ENCODE measurements at regions not wholly inside any gene's neighbourhood (a gene's known extent, or its start where the extent isn't known, plus 50 kb on each side); places are given as distances from the start of the nearest gene placed in this dataset.

- no peak for TF ChIP-seq CTCF (IDR thresholded peaks at IDR 0.05 in 4 of 5, conservative IDR thresholded peaks at IDR 0.05 in 1 of 5)
- TF ChIP-seq POLR2A (IDR thresholded peaks at IDR 0.05) = no peak
These were observed 206.5 kb upstream of the MAMLD1 start for GRCh38 chrX:150156615-150157014.

Data from gastrocnemius medialis (tissue), 4 donors.